HepG2 (cell line): ENCODE measurements at regions not wholly inside any gene's neighbourhood (a gene's known extent, or its start where the extent isn't known, plus 50 kb on each side); places are given as distances from the start of the nearest gene placed in this dataset.

Experiments
- ATAC-seq: fragments of 200-7000 bp; cut with Tn5 transposase; 3 replicates; pipeline ENCODE4 v1.9.1; 2020; ENCODE audit warnings: mild to moderate bottlenecking, moderate library complexity
- BruUV-seq: library from RNA; stranded (reverse); fragments of 400-500 nt; replicated peaks from 2 replicates; lab custom pipeline; 2021; lab: Mats Ljungman, UMichigan
- CTCF ChIA-PET: fragments of 300-600 bp; formaldehyde crosslinking; extraction: SDS; loops from one replicate; lab custom pipeline; 2021; ENCODE audit warnings: low total read pairs, inconsistent platforms, low intra/inter-chr PET ratio; lab: Yijun Ruan, JAX
- POLR2A ChIA-PET: fragments of 350-600 bp; sonication (Branson Sonifier 250); formaldehyde crosslinking; loops from one replicate; lab custom pipeline; 2020; ENCODE audit warnings: antibody characterized with exemption, inconsistent platforms; lab: Yijun Ruan, JAX
- DNase-seq: peaks from one replicate; pipeline ENCODE4 v3.0.0-alpha.2; 2015; ENCODE audit warnings: low spot score
- FAIRE-seq: peaks from 3 replicates; lab custom pipeline; 2011; peaks lifted over from hg19 to GRCh38; lab: Jason Lieb, UNC
- H2AFZ ChIP-seq: one replicate; pipeline ENCODE4 v1.6.1; 2011; ENCODE audit warnings: low read length, inconsistent platforms
- H3K27ac ChIP-seq: fragments of 300-600 bp; 3 replicates; pipeline ENCODE4 v1.8.0; 2011; ENCODE audit warnings: mixed run types, mild to moderate bottlenecking, mixed read lengths, low read length, inconsistent platforms; ENCODE audit not compliant: insufficient read depth; ENCODE audit errors: extremely low read length
- H3K27me3 ChIP-seq, 2 experiments: fragments of 200-600 bp in 1 of 2; 2 replicates in 1 of 2; 3 replicates in 1 of 2; pipeline versions ENCODE4 v1.6.0 to v1.8.0; 2011; ENCODE audit warnings: low read length in 2 of 2, mild to moderate bottlenecking in 2 of 2, moderate library complexity in 2 of 2, inconsistent platforms in 1 of 2; ENCODE audit not compliant: insufficient read depth in 2 of 2, control insufficient read depth in 1 of 2
- H3K36me3 ChIP-seq, 2 experiments: fragments of 200-600 bp in 1 of 2; replicated peaks in 1 of 2; 2 replicates in 1 of 2; 3 replicates in 1 of 2; pipeline versions ENCODE4 v1.5.1 to v1.8.0; 2011; ENCODE audit warnings: low read length in 2 of 2, inconsistent platforms in 1 of 2; ENCODE audit not compliant: insufficient read depth in 2 of 2, control insufficient read depth in 1 of 2
- H3K4me1 ChIP-seq: 2 replicates; pipeline ENCODE4 v1.5.1; 2012; ENCODE audit warnings: low read length, inconsistent platforms; ENCODE audit not compliant: insufficient read depth
- H3K4me2 ChIP-seq: 2 replicates; pipeline ENCODE4 v1.6.0; 2011; ENCODE audit warnings: low read depth, low read length, inconsistent platforms
- H3K4me3 ChIP-seq, 3 experiments: fragments of 200-600 bp in 1 of 3; sonication (generic), shearing (Covaris generic) in 1 of 3; replicated peaks in 1 of 3; 2 replicates each; pipeline ENCODE4 v1.5.1; 2011 to 2016; ENCODE audit warnings: low read length in 3 of 3, inconsistent platforms in 2 of 3, low read depth in 2 of 3, mild to moderate bottlenecking in 2 of 3, control low read depth in 1 of 3, mixed read lengths in 1 of 3; ENCODE audit not compliant: insufficient read depth in 1 of 3
- H3K79me2 ChIP-seq: one replicate; pipeline ENCODE4 v1.6.1; 2011; ENCODE audit warnings: low read length, inconsistent platforms; ENCODE audit not compliant: insufficient read depth
- H3K9ac ChIP-seq: 2 replicates; pipeline ENCODE4 v1.6.0; 2011; ENCODE audit warnings: mild to moderate bottlenecking, low read depth, low read length, inconsistent platforms; ENCODE audit not compliant: insufficient read depth
- H3K9me3 ChIP-seq: 2 replicates; pipeline ENCODE4 v1.5.1; 2012; ENCODE audit warnings: mild to moderate bottlenecking, low read length
- H4K20me1 ChIP-seq: 2 replicates; pipeline ENCODE4 v1.6.0; 2011; ENCODE audit warnings: inconsistent platforms, mild to moderate bottlenecking, low read length, moderate library complexity; ENCODE audit not compliant: insufficient read depth
- CTCF ChIP-seq: sonication (generic); formaldehyde crosslinking; IDR thresholded peaks from 2 replicates; pipeline ENCODE4 v1.5.0; 2020; ENCODE audit warnings: mild to moderate bottlenecking, missing genetic modification reagents, moderate library complexity
- MNT ChIP-seq: fragments of 450-650 bp; IDR thresholded peaks from 2 replicates; pipeline ENCODE4 v1.6.1; 2016
- NRL ChIP-seq: sonication (generic); formaldehyde crosslinking; IDR thresholded peaks from 2 replicates; pipeline ENCODE4 v1.5.0; 2020; ENCODE audit warnings: missing genetic modification reagents, mild to moderate bottlenecking, moderate library complexity, borderline replicate concordance
- ZNF569 ChIP-seq: sonication (generic); formaldehyde crosslinking; IDR thresholded peaks from 2 replicates; pipeline ENCODE4 v1.5.0; 2020; ENCODE audit warnings: mild to moderate bottlenecking, missing genetic modification reagents, moderate library complexity, borderline replicate concordance
- ZNF781 ChIP-seq: sonication (generic); formaldehyde crosslinking; IDR thresholded peaks from 2 replicates; pipeline ENCODE4 v1.5.1; 2020; ENCODE audit warnings: borderline replicate concordance, mild to moderate bottlenecking, missing genetic modification reagents; ENCODE audit errors: not compliant biosample characterization
- WGBS: methylation state at CpG from one replicate; pipeline ENCODE4 v1.1.6; 2017; ENCODE audit warnings: low lambda C conversion rate; 5-methylcytosine and 5-hydroxymethylcytosine counted together
- in situ Hi-C: cut with HindIII; loops from 2 replicates; pipeline ENCODE4 v1.10.0; 2017; ENCODE audit warnings: low pct_unique_long_range_greater_than_20kb; ENCODE audit not compliant: extremely low pct_ligation_motif_present
- intact Hi-C: fragments of 100-400 bp; cut with micrococcal nuclease; formaldehyde crosslinking; loops from one replicate; pipeline ENCODE4 v1.10.0; 2022; ENCODE audit not compliant: unreplicated experiment

DNA sequence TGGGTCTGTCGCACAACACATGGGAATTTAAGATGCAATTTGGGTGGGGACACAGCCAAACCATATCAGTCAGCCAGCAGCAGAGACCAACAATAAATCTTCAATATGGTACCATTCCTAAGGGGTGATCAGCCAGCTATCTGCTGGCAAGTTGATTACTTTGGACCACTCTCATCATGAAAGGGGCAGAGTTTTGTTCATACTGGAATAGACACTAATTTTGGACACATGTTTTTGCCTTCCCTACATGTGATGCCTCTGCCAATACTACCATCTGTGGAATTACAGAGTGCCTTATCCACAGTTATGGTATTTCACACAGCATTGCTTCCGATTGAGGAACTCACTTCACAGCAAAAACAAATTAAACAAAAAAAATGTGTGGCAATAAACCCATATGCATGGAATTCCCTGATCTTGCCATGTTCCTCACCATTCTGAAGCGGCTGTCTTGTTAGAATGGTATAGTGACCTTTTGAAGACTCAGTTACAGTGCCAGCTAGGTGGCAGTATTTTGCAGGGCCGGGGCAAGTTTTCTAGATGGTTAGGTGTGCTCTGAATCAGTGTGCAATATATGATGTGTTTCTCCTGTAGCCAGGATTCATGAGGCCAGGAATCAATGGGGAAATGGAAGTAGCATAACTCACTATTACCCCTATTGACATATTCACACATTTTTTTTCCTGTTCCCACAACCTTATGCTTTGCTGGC lies 179.0 kb upstream of the IGF1 start:
- intact Hi-C loops: no loop called here
- Histone ChIP-seq H3K27ac (no peak overlapping the region), H2AFZ (no peak overlapping the region), H3K27me3 (no peaks in the 10 kb centered on the region), H3K36me3 (no peaks in the 10 kb centered on the region), H3K79me2 (no peaks in the 10 kb centered on the region), H3K4me2 (no peak overlapping the region), H4K20me1 (no peaks in the 10 kb centered on the region)
- POLR2A ChIA-PET: no interaction called here
- FAIRE-seq: no peak
- WGBS: 31% methylated on average over 2 of the region's 4 CpGs
- no TSS peak for BruUV-seq
- no peak for DNase-seq
- peak; percentile 52; the same call in 2 of the 3 replicates for ATAC-seq
- TF ChIP-seq CTCF (CRISPR knock-in tag) (0 out of 2 replicates have a peak, but pooled peaks have one; percentile 23), MNT (peak; percentile 61), NRL (CRISPR knock-in tag) (no peak), ZNF569 (no peak), ZNF781 (CRISPR knock-in tag) (no peak)
- TF ChIP-seq, all 625 proteins: peak for 2
- CTCF ChIA-PET: no interaction called here
- in situ Hi-C loops: no loop called here
- Histone ChIP-seq H3K4me3 (no peak overlapping the region), H3K9me3 (peaks cover 16% of the 10 kb centered on the region), H3K4me1 (no peaks in the 10 kb centered on the region), H3K9ac (no peak overlapping the region)
